Skeletal muscle cell (primary cell): ENCODE measurements at regions not wholly inside any gene's neighbourhood (a gene's known extent, or its start where the extent isn't known, plus 50 kb on each side); places are given as distances from the start of the nearest gene placed in this dataset.
"Not testable (repeated sequence)": the region's sequence is repeated elsewhere in the genome, so short reads cannot be mapped to it uniquely, and the experiment has no call there.

Experiments used
- DNase-seq: peaks from one replicate; pipeline ENCODE4 v3.0.0-alpha.2; 2010; ENCODE audit warnings: low read depth
- H3K4me3 ChIP-seq: 2 replicates; pipeline ENCODE4 v1.5.1; 2011; ENCODE audit warnings: low read depth, mild to moderate bottlenecking, control low read depth, low read length, moderate library complexity

DNA sequence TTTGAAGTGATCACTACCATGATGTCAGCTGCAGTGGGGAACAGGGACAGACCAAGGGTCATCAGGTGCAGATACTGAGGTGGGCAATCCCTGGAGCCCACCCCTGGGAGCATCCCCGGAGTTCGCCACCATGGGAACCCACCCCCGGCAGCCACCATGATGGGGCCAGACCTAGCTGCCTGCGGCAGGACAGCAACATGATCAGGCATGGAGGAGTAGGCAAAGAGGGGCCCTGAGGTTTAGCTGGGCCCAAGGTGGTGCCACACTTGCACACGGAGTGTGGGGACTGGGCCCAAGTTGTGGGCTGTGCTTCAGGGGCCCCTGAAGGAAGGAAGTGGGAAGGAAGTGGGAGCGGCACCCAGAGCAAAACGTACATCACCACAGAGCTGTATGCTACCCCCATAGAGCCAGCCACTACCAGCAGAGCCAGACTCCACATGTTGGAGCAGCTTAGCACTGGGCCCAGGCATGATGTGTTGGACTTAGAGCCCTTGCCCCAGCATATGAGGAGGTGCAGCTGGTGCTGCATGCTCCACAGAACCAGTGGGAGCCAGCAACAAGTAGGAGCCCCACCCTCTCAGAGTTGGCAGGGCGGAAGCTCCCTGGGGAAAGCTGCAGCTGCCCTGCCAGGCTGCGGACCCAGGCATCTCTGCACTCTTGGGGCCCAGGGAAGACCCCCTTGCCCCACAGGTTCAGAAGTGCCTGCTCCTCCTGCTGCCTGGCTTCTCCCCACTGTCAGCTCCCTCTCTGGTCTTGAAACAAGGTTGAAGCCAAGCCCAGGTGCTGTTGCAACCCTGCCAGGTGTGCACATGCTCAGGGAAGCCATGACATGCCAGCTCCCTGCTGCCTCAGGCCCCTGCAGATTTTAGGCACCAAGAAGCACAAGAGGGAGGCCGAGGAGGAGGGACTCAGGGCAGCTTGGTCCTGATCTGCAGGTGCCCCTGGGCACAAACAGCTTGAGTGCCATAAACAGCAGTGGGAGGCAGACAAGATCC, 515.3 kb downstream of the ZBBX start:
- no peak overlapping the region for H3K4me3 ChIP-seq
- DNase-seq, result no peak

- no peak for DNase-seq
- no peak overlapping the region for H3K4me3 ChIP-seq
Observed at GRCh38 chr3:166860217-166860616, 519.9 kb downstream of the ZBBX start.

GRCh38 chr3:166844329-166844728, 535.8 kb downstream of the ZBBX start:
- DNase-seq, result no peak
- no peak overlapping the region for H3K4me3 ChIP-seq

- H3K4me3 ChIP-seq, DNase-seq: not testable (repeated sequence)
Observed at GRCh38 chr3:166842784-166843183, 537.3 kb downstream of the ZBBX start.

- H3K4me3 ChIP-seq, result no peak overlapping the region
- no peak for DNase-seq
Observed at GRCh38 chr3:166837535-166837934, 542.6 kb downstream of the ZBBX start.

- no peak overlapping the region for H3K4me3 ChIP-seq
- DNase-seq, result no peak
Observed at GRCh38 chr3:166836836-166837235, 543.3 kb downstream of the ZBBX start.

- H3K4me3 ChIP-seq, result no peak overlapping the region
- no peak for DNase-seq
Observed at GRCh38 chr3:166829896-166830295, 550.2 kb downstream of the ZBBX start.

GRCh38 chr3:166818464-166818863, 561.6 kb downstream of the ZBBX start:
- DNase-seq, result no peak

DNA sequence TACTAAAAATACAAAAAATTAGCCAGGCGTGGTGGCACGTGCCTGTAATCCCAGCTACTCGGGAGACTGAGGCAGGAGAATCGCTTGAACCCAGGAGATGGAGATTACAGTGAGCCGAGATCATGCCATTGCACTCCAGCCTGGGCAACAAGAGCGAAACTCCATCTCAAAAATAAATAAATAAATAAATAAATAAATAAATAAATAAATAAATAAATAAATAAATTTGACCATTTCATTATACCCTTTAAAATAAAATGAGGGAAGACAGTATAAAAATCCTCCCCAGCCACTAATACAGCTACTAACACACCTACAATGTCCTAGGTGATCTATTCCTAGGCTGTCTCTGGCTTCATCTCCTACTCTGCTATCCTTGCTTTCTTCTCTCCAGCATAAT, 562.8 kb downstream of the ZBBX start:
- not testable (repeated sequence) for H3K4me3 ChIP-seq, DNase-seq

More at GRCh38 chr3:166818464-166818863, 561.6 kb downstream of the ZBBX start:
- H3K4me3 ChIP-seq, result no peak overlapping the region

GRCh38 chr3:166810741-166811445, 569.2 kb downstream of the ZBBX start:
- no peak overlapping the region for H3K4me3 ChIP-seq
- DNase-seq, result no peak

DNA sequence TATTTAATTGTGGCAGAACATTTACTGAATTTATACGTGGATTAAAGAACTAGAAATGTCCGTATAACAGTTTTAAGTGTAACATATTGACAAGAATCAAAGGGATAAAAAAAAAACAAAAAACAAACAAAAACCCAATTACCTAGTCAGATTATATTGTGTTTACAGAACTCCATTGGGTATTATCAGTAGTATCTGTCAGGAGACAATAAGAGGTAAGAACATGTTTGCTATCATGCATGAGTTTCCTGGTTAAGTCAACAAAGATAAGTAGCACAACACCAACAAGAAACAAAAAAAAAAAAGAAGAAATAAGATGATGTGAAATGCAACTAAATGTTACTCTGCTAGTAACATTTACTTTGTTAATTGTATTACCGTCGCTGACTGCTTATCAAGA, 570.6 kb downstream of the ZBBX start:
- H3K4me3 ChIP-seq, result no peak overlapping the region
- no peak for DNase-seq

GRCh38 chr3:166788936-166789335, 591.2 kb downstream of the ZBBX start:
- no peak for DNase-seq
- no peak overlapping the region for H3K4me3 ChIP-seq

DNA sequence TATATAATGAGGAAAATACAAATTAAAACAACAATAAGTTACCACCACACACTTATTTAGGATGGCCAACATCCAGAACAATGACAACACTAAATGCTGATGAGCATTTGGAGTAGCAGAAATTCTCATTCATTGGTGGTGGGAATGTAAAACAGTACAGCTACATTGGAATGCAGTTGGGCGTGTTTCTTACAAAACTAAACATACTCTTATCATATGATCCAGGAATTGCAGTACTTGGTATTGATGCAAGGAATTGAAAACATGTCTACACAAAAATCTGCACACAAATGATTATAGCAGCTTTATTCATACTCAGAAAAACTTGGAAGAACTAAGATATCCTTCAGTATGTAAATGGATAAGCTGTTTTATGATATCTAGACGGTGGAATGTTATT, 594.2 kb downstream of the ZBBX start:
- DNase-seq, result no peak

DNA sequence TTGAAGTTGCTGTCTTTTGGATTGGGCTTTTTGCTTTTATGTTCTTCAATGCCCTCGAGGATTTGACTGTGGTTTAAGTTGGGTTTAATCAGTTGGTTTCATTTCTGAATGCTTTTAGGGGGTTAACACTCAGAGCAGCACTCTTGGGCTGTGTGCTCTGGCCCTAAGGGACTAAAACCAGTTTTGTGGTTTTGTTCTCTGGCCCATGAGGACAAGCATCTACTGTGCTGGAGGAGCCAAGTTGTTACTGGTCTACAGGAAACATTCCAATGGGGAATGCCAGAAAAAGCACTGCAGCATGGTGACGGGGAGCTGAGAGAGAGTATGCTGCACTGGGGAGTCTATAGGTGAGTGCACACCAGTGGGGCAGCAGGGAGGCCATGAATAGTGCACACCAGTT, 596.9 kb downstream of the ZBBX start:
- DNase-seq, result no peak
- no peak overlapping the region for H3K4me3 ChIP-seq

More for the DNA sequence above, 594.2 kb downstream of the ZBBX start:
- H3K4me3 ChIP-seq, result no peak overlapping the region

GRCh38 chr3:166764698-166765318, 615.3 kb downstream of the ZBBX start:
- H3K4me3 ChIP-seq, result no peak overlapping the region
- DNase-seq, result no peak

DNA sequence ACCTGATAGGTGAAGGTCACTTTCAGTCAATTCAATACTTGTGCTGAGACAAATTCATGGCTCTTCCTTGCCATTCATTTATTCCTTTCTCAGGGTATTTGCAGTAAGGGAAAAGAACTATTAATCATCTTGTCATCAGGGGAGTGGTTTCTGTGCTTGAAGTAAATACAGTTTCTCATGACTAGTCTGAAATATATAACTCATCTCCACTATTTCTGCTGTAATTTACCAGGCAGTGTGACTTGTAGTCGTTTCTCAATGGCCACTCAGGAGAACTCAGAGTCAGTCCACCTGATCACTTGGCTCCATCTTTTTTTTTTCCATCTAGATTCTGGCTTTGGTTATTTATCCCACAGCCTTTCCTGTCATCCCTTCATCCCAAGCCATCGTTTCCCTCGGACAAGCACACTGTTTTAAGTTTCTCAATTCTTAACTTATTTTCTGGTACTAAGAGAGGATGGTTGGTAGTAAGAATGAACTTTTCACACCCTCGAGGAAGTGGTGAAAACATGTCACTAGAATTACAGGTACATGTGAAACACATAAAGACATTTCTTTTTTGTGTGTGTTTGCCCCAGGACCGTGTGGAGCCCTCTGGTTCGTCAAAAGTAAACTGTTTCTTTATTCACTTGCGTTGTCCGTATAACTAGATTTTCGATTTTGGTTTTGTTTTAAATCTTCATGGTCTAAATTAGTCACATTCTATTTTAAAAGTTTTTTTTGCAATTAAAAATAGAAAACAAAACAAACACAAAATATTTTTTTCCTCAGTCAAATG, 620.2 kb downstream of the ZBBX start:
- H3K4me3 ChIP-seq, result no peak overlapping the region
- no peak for DNase-seq

GRCh38 chr3:166752214-166752613, 627.9 kb downstream of the ZBBX start:
- no peak for DNase-seq
- H3K4me3 ChIP-seq, result no peak overlapping the region

DNA sequence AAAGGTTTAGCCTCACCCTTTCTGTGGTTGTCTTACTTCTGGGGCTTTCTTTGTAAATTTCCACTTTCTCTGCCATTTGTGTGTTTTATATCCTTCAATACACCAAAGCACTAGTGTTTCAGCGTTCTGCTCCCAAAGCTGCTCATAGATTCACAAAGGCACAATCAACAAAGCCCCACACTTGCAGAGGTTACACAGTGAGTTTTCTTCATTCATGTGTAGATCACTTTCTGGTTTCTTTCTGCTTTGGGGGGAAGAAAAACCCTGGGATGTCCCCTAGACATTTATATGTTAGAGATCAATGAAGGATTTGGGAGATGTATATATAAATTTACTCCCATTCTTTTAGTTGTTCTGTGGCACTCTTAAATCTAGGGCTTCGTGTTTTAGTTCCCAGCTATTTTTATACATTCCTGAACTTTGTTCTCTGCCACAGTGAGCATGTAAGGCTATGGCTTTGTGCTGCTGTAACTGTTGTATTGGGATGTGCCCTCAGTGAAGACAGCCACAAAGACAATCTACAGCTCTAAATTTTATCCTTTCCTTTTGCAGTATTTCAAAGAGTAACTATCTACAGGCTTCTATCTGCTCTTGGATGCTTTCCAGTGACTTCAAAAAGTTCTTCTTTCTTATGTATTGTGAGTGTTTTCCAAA, 636.5 kb downstream of the ZBBX start:
- no peak for DNase-seq
- no peak overlapping the region for H3K4me3 ChIP-seq

GRCh38 chr3:166734734-166735133, 645.4 kb downstream of the ZBBX start:
- H3K4me3 ChIP-seq, result no peak overlapping the region
- no peak for DNase-seq
